H1 (cell line): ENCODE measurements at regions not wholly inside any gene's neighbourhood (a gene's known extent, or its start where the extent isn't known, plus 50 kb on each side); places are given as distances from the start of the nearest gene placed in this dataset.

ENCODE experiments used
- CTCF ChIA-PET: fragments of 300-600 bp; sonication (Branson Sonifier 250); formaldehyde crosslinking; loops from one replicate; lab custom pipeline; 2021; ENCODE audit not compliant: partially characterized antibody; lab: Charles Lee
- POLR2A ChIA-PET: fragments of 300-600 bp; sonication (Branson Sonifier 250); formaldehyde crosslinking; loops from one replicate; lab custom pipeline; 2021; ENCODE audit warnings: inconsistent platforms; ENCODE audit not compliant: partially characterized antibody; lab: Charles Lee
- DNase-seq, 2 experiments: peaks; one replicate each; pipeline versions ENCODE4 v3.0.0 to v3.0.0-alpha.2; 2010 to 2022; ENCODE audit warnings: low spot score in 2 of 2, low read depth in 1 of 2, mixed read lengths in 1 of 2
- FAIRE-seq: peaks from 2 replicates; lab custom pipeline; 2011; peaks lifted over from hg19 to GRCh38; lab: Jason Lieb, UNC
- H2AFZ ChIP-seq: 2 replicates; pipeline ENCODE4 v1.8.1; 2012; ENCODE audit warnings: low read length, inconsistent platforms
- H2AK5ac ChIP-seq: 2 replicates; pipeline ENCODE4 v1.6.1; 2013; ENCODE audit warnings: low read depth, low read length
- H2BK120ac ChIP-seq: replicated peaks from 2 replicates; pipeline ENCODE3; 2013; ENCODE audit warnings: low read depth, low read length, inconsistent platforms
- H2BK12ac ChIP-seq: 2 replicates; pipeline ENCODE4 v1.6.1; 2013; ENCODE audit warnings: low read depth, low read length
- H2BK15ac ChIP-seq: 2 replicates; pipeline ENCODE4 v1.6.1; 2013; ENCODE audit warnings: low read length
- H2BK20ac ChIP-seq: 2 replicates; pipeline ENCODE4 v1.6.1; 2013; ENCODE audit warnings: low read length
- H2BK5ac ChIP-seq: 2 replicates; pipeline ENCODE4 v1.6.1; 2013; ENCODE audit warnings: low read depth, low read length
- H3K14ac ChIP-seq: 2 replicates; pipeline ENCODE4 v1.6.1; 2013; ENCODE audit warnings: inconsistent platforms; ENCODE audit not compliant: insufficient read length
- H3K18ac ChIP-seq: 2 replicates; pipeline ENCODE4 v1.6.1; 2013; ENCODE audit warnings: low read length; ENCODE audit errors: extremely low read depth
- H3K23ac ChIP-seq: 2 replicates; pipeline ENCODE4 v1.6.1; 2013; ENCODE audit warnings: inconsistent platforms; ENCODE audit not compliant: insufficient read length
- H3K23me2 ChIP-seq: 2 replicates; pipeline ENCODE4 v1.6.1; 2013; ENCODE audit warnings: low read depth, low read length
- H3K27ac ChIP-seq: 2 replicates; pipeline ENCODE4 v1.6.1; 2011; ENCODE audit warnings: low read depth, low read length, inconsistent platforms
- H3K27me3 ChIP-seq, 4 experiments: replicated peaks in 1 of 4; 1 replicate in 1 of 4; 2 replicates in 3 of 4; pipeline versions ENCODE4 v1.6.1 to v1.8.1; 2011 to 2013; ENCODE audit warnings: low read length in 3 of 4, mild to moderate bottlenecking in 3 of 4, inconsistent platforms in 2 of 4, mixed read lengths in 2 of 4, moderate library complexity in 1 of 4; ENCODE audit not compliant: control insufficient read depth in 3 of 4, insufficient read depth in 3 of 4; ENCODE audit errors: extremely low read depth in 1 of 4
- H3K36me3 ChIP-seq, 4 experiments: 2 replicates each; pipeline versions ENCODE4 v1.6.1 to v1.8.1; 2011 to 2013; ENCODE audit warnings: mild to moderate bottlenecking in 4 of 4, low read length in 3 of 4, moderate library complexity in 2 of 4, control low read depth in 1 of 4, inconsistent platforms in 1 of 4; ENCODE audit not compliant: insufficient read depth in 4 of 4, control insufficient read depth in 2 of 4
- H3K4ac ChIP-seq: replicated peaks from 2 replicates; pipeline ENCODE3; 2013; ENCODE audit warnings: low read length, low read depth, mixed read lengths, inconsistent platforms; ENCODE audit not compliant: insufficient read length
- H3K4me1 ChIP-seq, 4 experiments: replicated peaks in 1 of 4; 1 replicate in 1 of 4; 2 replicates in 3 of 4; pipeline versions ENCODE4 v1.6.1 to v1.8.1; 2011 to 2013; ENCODE audit warnings: low read length in 3 of 4, inconsistent platforms in 2 of 4, mixed read lengths in 1 of 4; ENCODE audit not compliant: insufficient read depth in 4 of 4, control insufficient read depth in 3 of 4
- H3K4me2 ChIP-seq, 2 experiments: 2 replicates each; pipeline versions ENCODE4 v1.6.1 to v1.8.1; 2011 to 2013; ENCODE audit warnings: low read depth in 2 of 2, low read length in 2 of 2, control low read depth in 1 of 2, inconsistent platforms in 1 of 2, mild to moderate bottlenecking in 1 of 2; ENCODE audit not compliant: insufficient read depth in 1 of 2
- H3K4me3 ChIP-seq, 4 experiments: fragments of 200-600, 300-600 bp in 1 of 4; sonication (generic), shearing (Covaris generic), sonication (Bioruptor Twin) in 1 of 4; 2 replicates each; pipeline versions ENCODE4 v1.5.1 to v1.8.1; 2011 to 2016; ENCODE audit warnings: low read length in 4 of 4, low read depth in 3 of 4, control low read depth in 2 of 4, inconsistent platforms in 2 of 4, mild to moderate bottlenecking in 2 of 4, mixed read lengths in 1 of 4, moderate library complexity in 1 of 4; ENCODE audit not compliant: insufficient read depth in 2 of 4; ENCODE audit errors: extremely low read depth in 1 of 4
- H3K56ac ChIP-seq: replicated peaks from 2 replicates; pipeline ENCODE3; 2013; ENCODE audit warnings: low read depth, mild to moderate bottlenecking, mixed read lengths, low read length, inconsistent platforms; ENCODE audit not compliant: insufficient read length
- H3K79me1 ChIP-seq: 2 replicates; pipeline ENCODE4 v1.6.1; 2013; ENCODE audit warnings: low read depth, low read length, control low read depth
- H3K79me2 ChIP-seq, 2 experiments: 2 replicates each; pipeline versions ENCODE4 v1.6.1 to v1.8.1; 2012 to 2013; ENCODE audit warnings: low read length in 2 of 2, mild to moderate bottlenecking in 2 of 2, inconsistent platforms in 1 of 2; ENCODE audit not compliant: insufficient read depth in 2 of 2, control insufficient read depth in 1 of 2
- H3K9ac ChIP-seq, 4 experiments: replicated peaks in 1 of 4; 1 replicate in 1 of 4; 2 replicates in 3 of 4; pipeline versions ENCODE4 v1.6.1 to v1.8.1; 2011 to 2013; ENCODE audit warnings: low read depth in 3 of 4, low read length in 3 of 4, control low read depth in 2 of 4, mild to moderate bottlenecking in 2 of 4, moderate library complexity in 2 of 4, inconsistent platforms in 1 of 4; ENCODE audit errors: extremely low read depth in 1 of 4
- H3K9me3 ChIP-seq, 2 experiments: 2 replicates each; pipeline versions ENCODE4 v1.6.1 to v1.8.1; 2012 to 2013; ENCODE audit warnings: mild to moderate bottlenecking in 2 of 2, moderate library complexity in 2 of 2, control low read depth in 1 of 2, inconsistent platforms in 1 of 2, low read depth in 1 of 2, low read length in 1 of 2, mixed read lengths in 1 of 2; ENCODE audit not compliant: insufficient read depth in 2 of 2
- H4K20me1 ChIP-seq, 2 experiments: replicated peaks in 1 of 2; 2 replicates each; pipeline versions ENCODE3 to v1.8.1; 2011 to 2013; ENCODE audit warnings: inconsistent platforms in 2 of 2, low read length in 2 of 2, mild to moderate bottlenecking in 1 of 2; ENCODE audit not compliant: insufficient read depth in 2 of 2, control insufficient read depth in 1 of 2
- H4K5ac ChIP-seq: 2 replicates; pipeline ENCODE4 v1.6.1; 2013; ENCODE audit warnings: low read length, low read depth, mixed read lengths, inconsistent platforms; ENCODE audit not compliant: insufficient read length
- H4K8ac ChIP-seq: 2 replicates; pipeline ENCODE4 v1.8.0; 2013; ENCODE audit warnings: mild to moderate bottlenecking, moderate library complexity, low read length, inconsistent platforms; ENCODE audit not compliant: insufficient read depth; ENCODE audit errors: extremely low read depth
- H4K91ac ChIP-seq: replicated peaks from 2 replicates; pipeline ENCODE3; 2013; ENCODE audit warnings: low read length, mixed read lengths, inconsistent platforms; ENCODE audit not compliant: insufficient read length
- BCL11A ChIP-seq, 2 experiments: IDR thresholded peaks; one replicate each; pipeline ENCODE4 v1.6.1; 2011; ENCODE audit warnings: low read depth in 2 of 2, low read length in 2 of 2, mild to moderate bottlenecking in 2 of 2
- CEBPB ChIP-seq: IDR thresholded peaks from 2 replicates; pipeline ENCODE4 v1.6.1; 2012; ENCODE audit warnings: low read depth, low read length
- CTBP2 ChIP-seq: IDR thresholded peaks from 2 replicates; pipeline ENCODE4 v1.7.0; 2011; ENCODE audit warnings: borderline replicate concordance, mild to moderate bottlenecking, moderate library complexity, mixed read lengths, low read length; ENCODE audit not compliant: insufficient read depth, insufficient read length
- E2F6 ChIP-seq: IDR thresholded peaks from 2 replicates; pipeline ENCODE4 v1.6.1; 2012; ENCODE audit warnings: inconsistent platforms
- EP300 ChIP-seq, 2 experiments: IDR thresholded peaks; 1 replicate in 1 of 2; 2 replicates in 1 of 2; pipeline ENCODE4 v1.6.1; 2011 to 2012; ENCODE audit warnings: low read depth in 2 of 2, low read length in 2 of 2, mild to moderate bottlenecking in 2 of 2, borderline replicate concordance in 1 of 2, inconsistent platforms in 1 of 2, moderate library complexity in 1 of 2
- MAFK ChIP-seq: IDR thresholded peaks from 2 replicates; pipeline ENCODE4 v1.6.1; 2012; ENCODE audit warnings: low read depth, mild to moderate bottlenecking, improper control_type of control experiment, low read length
- POLR2AphosphoS5 ChIP-seq: IDR thresholded peaks from 2 replicates; pipeline ENCODE4 v1.6.1; 2011; ENCODE audit warnings: low read depth, low read length
- POU5F1 ChIP-seq: IDR thresholded peaks from 2 replicates; pipeline ENCODE4 v1.6.1; 2011; ENCODE audit warnings: low read depth, mild to moderate bottlenecking, low read length, moderate library complexity
- RBBP5 ChIP-seq: IDR thresholded peaks from 2 replicates; pipeline ENCODE4 v1.7.1; 2012; ENCODE audit warnings: low read depth, mild to moderate bottlenecking, inconsistent platforms, low read length, moderate library complexity, borderline replicate concordance
- SIX5 ChIP-seq: IDR thresholded peaks from 2 replicates; pipeline ENCODE4 v1.6.1; 2011; ENCODE audit warnings: mild to moderate bottlenecking, low read depth, low read length
- SP1 ChIP-seq: IDR thresholded peaks from 2 replicates; pipeline ENCODE4 v1.6.1; 2011; ENCODE audit warnings: low read depth, low read length
- SP4 ChIP-seq: IDR thresholded peaks from 2 replicates; pipeline ENCODE4 v1.6.1; 2012; ENCODE audit warnings: low read length, inconsistent platforms
- TEAD4 ChIP-seq: IDR thresholded peaks from 2 replicates; pipeline ENCODE4 v1.6.1; 2012; ENCODE audit warnings: low read depth, low read length, inconsistent platforms, mixed read lengths
- WGBS, 2 experiments: shearing (Covaris generic) in 1 of 2; methylation state at CpG; one replicate each; pipeline versions ENCODE4 v1.1.6 to v1.1.7; 2013 to 2015; ENCODE audit warnings: low lambda C conversion rate in 2 of 2, mixed read lengths in 2 of 2, inconsistent platforms in 1 of 2, low coverage in 1 of 2, missing lambda C conversion rate in 1 of 2; ENCODE audit not compliant: insufficient replicate concordance in 2 of 2, insufficient coverage in 1 of 2, insufficient read length in 1 of 2; ENCODE audit errors: extremely low coverage in 1 of 2, missing lambda C conversion rate in 1 of 2; 5-methylcytosine and 5-hydroxymethylcytosine counted together

GRCh38 chr18:25533218-25533617, 181.3 kb upstream of the ZNF521 start:
- peak overlapping the region; percentile 36 for H3K4ac ChIP-seq
- DNase-seq (no peak), FAIRE-seq (no peak)
- H4K91ac ChIP-seq, result peak overlapping the region; percentile 61
- H3K27me3 ChIP-seq, result no peaks in the 10 kb centered on the region
- POLR2A ChIA-PET, result no interaction called here
- H3K56ac ChIP-seq, result no peak overlapping the region
- peaks cover 0 to 8% (median 0%) of the 10 kb centered on the region in 4 experiments; a peak in 2 of 8 replicates for H3K36me3 ChIP-seq
- CTCF ChIA-PET, result no interaction called here
- H2AK5ac ChIP-seq, result no peak overlapping the region
- no peak overlapping the region for H3K9ac ChIP-seq
- peak overlapping the region; percentile 97; the same call in 1 of the 2 replicates for H2BK5ac ChIP-seq
- H4K8ac ChIP-seq, result no peak overlapping the region
- H2BK15ac ChIP-seq, result no peak overlapping the region
- H2BK120ac ChIP-seq, result peak overlapping the region; percentile 88
- H2AFZ ChIP-seq, result peak overlapping the region; percentile 86; the same call in 1 of the 2 replicates
- H2BK12ac ChIP-seq, result no peak overlapping the region
- H3K9me3 ChIP-seq, result peaks cover 11 to 13% of the 10 kb centered on the region in 2 experiments
- H3K14ac ChIP-seq, result no peak overlapping the region
- no peak overlapping the region for H4K5ac ChIP-seq
- H3K4me2 ChIP-seq, result no peak overlapping the region
- no peak overlapping the region for H3K23ac ChIP-seq
- 86% methylated on average over 3 of the region's 4 CpGs; no CpG with 5 or more reads in 1 of the 2 experiments for WGBS, 2 experiments
- no peaks in the 10 kb centered on the region for H4K20me1 ChIP-seq
- no peaks in the 10 kb centered on the region for H3K4me1 ChIP-seq
- H2BK20ac ChIP-seq, result no peak overlapping the region
- H3K79me2 ChIP-seq, result no peaks in the 10 kb centered on the region
- no peak overlapping the region for H3K4me3 ChIP-seq
- no peaks in the 10 kb centered on the region for H3K79me1 ChIP-seq
- H3K23me2 ChIP-seq, result no peaks in the 10 kb centered on the region
- peak overlapping the region; percentile 84; the same call in 1 of the 2 replicates for H3K18ac ChIP-seq
- no peak overlapping the region for H3K27ac ChIP-seq
- no peak for TF ChIP-seq POU5F1
- no peak for TF ChIP-seq TEAD4
- no peak for TF ChIP-seq CTBP2
- TF ChIP-seq SP1, result no peak
- no peak for TF ChIP-seq EP300 (IDR thresholded peaks at IDR 0.05; ENCODE audit: borderline replicate concordance in 1 of 2, low read depth in 2 of 2, low read length in 2 of 2)
- TF ChIP-seq SIX5, result no peak
- TF ChIP-seq RBBP5, result no peak
- TF ChIP-seq SP4, result no peak
- no peak for TF ChIP-seq E2F6
- no peak for TF ChIP-seq BCL11A (IDR thresholded peaks at IDR 0.05; ENCODE audit: low read depth in 2 of 2, low read length in 2 of 2)
- no peak for TF ChIP-seq CEBPB
- no peak for TF ChIP-seq MAFK
- no peak for TF ChIP-seq POLR2AphosphoS5
